Peyer's patch (tissue), 4 donors: ENCODE measurements at regions not wholly inside any gene's neighbourhood (a gene's known extent, or its start where the extent isn't known, plus 50 kb on each side); places are given as distances from the start of the nearest gene placed in this dataset.

Experiments
- CTCF ChIP-seq, 6 experiments: fragments of 450-650 bp in 4 of 6; fragments of 200-600 bp in 2 of 6; sonication (generic) in 1 of 6; IDR thresholded peaks; one replicate each; pipeline ENCODE4 v1.5.1; 2017 to 2019; ENCODE audit warnings: antibody characterized with exemption in 6 of 6, mild to moderate bottlenecking in 3 of 6, moderate library complexity in 1 of 6
- POLR2A ChIP-seq, 2 donors: fragments of 450-650 bp; IDR thresholded peaks; one replicate each; pipeline ENCODE4 v1.5.1; 2017; ENCODE audit warnings: antibody characterized with exemption in 2 of 2, mild to moderate bottlenecking in 2 of 2, moderate library complexity in 2 of 2

- TF ChIP-seq CTCF (IDR thresholded peaks at IDR 0.05) (no peak), POLR2A (IDR thresholded peaks at IDR 0.05) (no peak)
Measured at GRCh38 chr2:70380621-70381020, 78.8 kb upstream of the FAM136A start.
